HG03558 (cell line): ENCODE measurements at regions not wholly inside any gene's neighbourhood (a gene's known extent, or its start where the extent isn't known, plus 50 kb on each side); places are given as distances from the start of the nearest gene placed in this dataset.
"Not testable (repeated sequence)": the region's sequence is repeated elsewhere in the genome, so short reads cannot be mapped to it uniquely, and the experiment has no call there.

Experiments
- ATAC-seq: cut with Tn5 transposase; IDR thresholded peaks from one replicate; pipeline ENCODE4 v1.9.1; 2021; ENCODE audit warnings: moderate number of reproducible peaks; ENCODE audit not compliant: unreplicated experiment; ENCODE audit errors: extremely low read depth

DNA sequence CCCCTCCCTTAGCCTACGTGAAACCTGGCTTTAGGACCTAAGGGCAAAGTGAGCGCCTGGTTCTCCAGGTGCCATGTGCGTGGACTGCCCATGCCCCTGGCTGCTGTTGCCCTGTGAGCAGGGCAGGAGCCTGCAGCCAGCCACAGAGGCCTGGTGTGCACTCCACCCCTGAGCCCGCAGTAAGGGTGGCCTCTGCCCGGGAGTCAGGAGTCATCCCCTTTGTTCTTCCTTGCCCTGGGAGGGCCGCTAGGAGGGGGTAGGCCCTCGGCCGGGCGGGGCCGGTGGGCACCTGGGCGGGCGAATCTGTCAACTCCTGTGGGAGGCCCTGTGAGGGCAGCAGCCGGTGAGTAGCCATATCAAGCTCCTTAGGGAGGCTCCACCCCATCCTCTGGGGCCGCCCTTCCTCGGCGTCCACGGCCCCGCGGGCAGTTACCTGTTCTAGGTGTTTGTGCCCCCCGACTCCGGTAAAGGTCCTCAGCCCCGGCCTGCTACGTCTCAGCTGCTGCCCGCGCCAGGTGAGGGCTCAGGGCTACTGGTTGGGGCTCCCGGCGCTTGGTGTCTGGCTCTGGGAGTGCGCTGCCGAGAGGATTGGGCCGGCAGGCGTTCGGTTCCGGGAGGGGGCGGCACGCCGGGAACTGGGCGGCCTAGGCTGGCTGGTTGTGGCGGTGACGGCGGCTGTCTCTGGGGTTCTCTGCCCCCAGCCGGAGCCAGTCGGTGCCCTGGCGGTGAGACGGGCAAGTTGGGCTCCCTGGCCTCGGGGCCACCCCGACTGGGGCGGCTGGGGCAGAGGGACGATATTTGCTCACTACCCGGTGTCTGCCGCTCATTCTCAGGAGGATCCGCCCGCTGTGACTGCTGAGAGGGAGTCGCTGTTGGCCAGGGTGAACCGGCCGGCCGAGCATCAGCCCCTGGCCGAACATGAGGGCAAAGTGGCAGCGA lies 1060.2 kb downstream of the TECRL start:
- no peak for ATAC-seq

DNA sequence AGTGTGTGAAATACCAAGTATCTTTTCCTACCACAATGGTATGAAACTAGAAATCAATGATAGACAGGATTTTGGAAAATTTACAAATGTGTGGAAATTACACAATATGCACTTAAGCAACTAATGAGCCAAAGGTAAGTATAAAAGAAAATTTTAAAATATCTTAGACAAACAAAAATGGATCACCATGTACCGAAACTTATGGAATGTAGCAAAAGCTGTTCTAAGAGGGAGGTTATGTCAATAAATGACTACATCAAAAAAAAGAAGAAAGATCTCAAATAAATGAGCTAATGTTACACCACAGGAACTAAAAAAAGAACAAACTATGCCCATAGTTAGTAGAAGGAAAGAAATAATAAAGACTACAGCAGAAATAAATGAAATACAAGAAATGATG lies 1084.1 kb downstream of the TECRL start:
- no peak for ATAC-seq

DNA sequence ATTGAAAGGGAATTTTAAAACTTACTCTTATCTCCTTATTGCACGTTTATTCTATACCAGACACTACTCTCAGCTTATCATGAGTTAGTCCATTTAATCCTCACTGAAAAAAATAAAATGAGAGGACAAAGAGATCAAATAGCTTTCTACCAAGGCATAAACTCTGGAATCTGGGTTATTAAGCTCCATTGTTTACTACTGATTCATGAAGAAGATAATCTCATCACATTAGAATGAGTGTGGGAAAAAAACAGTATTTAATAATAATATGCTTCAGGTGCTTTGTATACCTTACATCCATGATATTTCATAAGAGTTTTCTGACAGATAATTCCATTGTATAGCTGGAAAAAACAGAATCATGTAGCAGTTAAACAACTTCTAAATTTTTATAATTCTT lies 1092.6 kb downstream of the TECRL start:
- no peak for ATAC-seq

DNA sequence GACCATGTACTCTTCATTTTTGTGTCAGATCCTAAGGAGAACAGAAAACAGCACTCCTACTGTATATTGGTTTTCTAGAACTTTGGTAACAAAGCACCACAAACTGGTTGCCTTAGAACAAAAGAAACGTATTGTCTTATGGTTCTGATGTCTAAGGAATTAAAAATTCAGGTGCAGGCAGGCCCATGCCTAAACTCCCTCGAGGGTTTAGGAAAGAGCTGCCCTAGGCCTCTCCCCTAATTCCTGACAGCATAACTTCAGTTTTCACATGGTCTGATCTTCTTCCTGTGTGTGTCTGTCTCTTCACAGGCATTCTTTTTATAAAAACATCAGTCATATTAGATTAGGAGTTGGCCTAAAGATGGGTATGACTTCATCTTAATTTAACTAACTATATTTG lies 1093.6 kb downstream of the TECRL start:
- ATAC-seq = no peak

DNA sequence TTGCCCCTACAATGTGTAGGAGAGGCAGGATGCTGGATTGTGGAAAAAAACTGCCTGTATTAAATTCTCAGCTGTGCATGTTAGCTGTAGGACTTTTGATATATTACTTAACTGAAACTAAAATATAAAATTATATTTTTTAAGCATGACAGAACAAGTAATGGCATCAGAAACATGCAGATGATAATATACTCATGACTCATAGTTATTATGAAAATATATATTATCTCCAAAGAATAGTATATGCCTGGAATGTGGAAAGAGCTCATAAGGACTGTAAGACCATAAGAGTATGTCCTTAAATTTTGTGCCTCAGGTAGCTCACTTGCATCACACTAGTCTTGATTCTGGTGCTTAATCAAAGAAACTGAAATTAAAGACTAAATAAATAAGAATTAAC lies 1100.6 kb downstream of the TECRL start:
- no peak for ATAC-seq

DNA sequence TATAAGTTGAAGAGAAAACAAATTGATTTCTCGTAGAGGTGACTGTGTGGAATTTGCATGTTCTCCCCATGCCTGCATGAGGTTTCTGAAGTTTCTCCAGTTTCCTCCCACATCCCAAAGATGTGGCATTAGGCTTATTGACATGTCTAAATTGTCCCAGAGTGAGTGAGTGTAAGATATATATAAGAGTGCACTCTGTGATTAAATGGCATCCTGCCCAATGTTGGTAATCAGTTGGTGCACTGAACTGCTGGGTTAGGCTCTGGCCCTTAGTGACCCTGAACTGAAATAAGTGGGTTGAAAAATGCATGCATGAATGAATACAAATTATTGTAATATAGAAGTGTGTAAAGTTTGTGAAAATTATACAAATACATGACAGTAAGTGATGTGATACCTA lies 1106.5 kb downstream of the TECRL start:
- ATAC-seq = no peak

DNA sequence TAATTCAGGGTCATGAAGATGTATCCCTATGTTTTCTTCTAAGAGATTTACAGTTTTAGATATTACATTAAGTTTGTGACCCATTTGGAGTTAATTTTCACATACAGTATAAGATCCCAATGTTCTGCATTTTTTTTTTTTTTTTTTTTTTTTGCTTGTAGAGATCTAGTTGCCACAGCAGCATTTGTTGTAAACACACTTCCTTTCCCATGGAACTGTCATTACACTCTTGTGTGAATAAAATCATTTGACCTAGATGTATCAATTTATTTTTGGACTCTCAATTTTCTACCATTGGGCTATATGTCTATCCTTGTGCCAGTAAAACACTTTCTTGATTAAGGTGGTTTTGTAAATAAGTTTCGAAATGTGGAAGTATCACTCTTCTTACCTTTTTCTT lies 1107.2 kb downstream of the TECRL start:
- no peak for ATAC-seq

DNA sequence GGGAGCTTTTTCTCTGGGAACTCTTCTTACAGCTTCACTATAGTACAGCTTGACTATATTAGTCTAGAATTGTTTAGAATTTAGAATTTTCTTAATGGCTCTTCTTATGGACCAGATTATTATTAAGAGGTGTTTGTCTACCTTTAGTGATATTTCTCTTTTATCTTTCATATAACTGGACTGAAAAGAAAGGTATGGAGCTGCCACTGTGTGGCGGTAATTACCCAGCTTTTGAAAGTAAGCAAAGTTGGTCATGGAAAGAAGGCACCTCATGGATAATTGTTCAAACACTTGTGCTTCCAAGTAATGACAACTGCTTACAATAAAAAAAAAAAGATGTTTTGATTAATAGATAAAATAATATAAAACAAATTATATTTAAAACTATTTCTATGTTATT lies 1112.5 kb downstream of the TECRL start:
- ATAC-seq = no peak

DNA sequence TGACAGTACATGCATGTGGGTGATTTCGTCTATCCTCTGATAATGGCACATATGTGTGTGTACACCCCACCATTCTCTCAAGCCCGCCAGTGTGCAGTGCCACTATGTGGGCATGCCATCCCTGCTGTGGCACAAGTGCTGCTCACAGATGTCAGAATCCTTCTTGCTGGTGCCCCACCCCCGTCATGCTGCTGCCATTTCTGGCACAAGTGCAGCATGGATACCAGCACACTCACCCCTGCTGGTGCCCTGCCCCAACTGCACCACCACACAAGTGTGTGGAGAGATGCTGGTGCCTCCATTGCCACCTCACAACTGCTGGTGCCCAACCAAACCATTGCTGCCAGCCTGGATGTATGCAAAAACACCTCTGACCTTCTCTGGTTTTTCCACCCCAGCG lies 1133.8 kb downstream of the TECRL start:
- ATAC-seq = no peak

DNA sequence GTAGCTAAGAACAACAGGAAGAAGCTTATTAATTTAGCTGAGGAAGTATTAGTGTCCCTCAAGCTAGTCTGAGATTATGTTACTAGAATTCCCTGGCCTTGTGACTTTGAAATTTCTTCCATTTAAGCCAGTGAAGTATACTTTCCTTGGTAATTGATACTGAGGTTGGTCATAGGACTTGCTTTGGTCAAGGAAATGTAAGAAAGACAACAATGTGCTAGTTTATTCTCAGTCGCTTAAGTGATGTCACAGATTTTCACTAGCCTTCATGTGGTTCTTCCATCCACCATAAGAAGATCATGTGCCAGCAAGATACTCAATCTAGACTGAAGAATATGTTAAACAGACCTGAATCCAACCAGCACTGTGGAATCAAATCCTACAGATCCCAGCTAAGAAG lies 1140.1 kb downstream of the TECRL start:
- ATAC-seq = no peak

DNA sequence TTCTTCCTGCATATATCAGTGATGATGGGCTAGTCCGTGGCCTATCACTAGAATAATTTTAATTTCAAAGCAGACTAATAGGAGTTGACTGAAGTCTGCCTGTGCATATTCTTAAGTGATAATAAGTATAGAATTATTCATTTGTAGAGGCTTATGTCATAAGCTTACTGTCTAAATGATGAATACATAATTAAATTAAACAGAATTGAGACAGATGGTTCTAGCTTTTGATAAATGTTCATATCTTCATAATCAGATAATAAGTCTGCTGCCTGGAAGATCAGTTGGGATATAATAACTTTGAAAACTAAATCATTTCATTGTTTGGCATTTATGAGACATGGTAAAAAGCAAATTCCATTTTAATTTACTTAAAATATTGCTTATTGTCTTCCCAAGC lies 1175.6 kb downstream of the TECRL start:
- ATAC-seq = no peak

DNA sequence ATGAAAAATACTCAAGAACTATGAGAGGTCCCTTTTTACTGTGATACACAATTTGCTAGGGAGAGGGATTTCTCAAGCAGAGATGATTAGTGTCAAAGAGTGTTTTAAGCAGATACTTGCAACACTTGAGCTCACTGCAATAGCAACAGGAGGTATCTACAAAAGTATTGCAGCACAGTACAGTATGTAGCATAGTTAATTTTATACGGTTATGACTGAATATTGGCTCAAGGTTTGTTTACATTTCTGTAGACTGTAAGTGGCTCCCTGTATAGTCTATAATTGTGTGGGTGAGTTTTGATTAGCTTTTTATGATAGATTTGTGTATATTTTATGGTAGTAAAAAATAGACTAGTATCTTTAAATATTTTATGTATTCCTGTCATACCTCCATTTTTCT lies 1177.2 kb downstream of the TECRL start:
- ATAC-seq = no peak

DNA sequence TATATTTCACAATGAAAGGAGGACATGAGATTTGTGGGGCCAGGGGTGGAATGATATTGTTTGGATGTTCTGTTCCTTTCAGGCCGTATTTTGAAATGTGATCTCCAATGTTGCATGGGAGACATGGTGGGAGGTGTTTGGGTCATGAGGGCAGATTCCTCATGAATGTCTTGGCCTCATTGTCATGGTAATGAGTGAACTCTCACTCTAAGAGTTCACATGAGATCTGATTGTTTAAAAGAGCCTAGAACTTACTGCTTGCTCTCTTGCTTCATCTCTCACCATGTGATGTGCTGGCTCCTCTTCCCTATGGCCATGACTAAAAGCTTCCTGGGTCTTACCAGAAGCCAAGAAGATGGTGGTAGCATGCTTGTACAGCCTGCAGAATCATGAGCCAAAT lies 1183.0 kb downstream of the TECRL start:
- ATAC-seq = no peak

DNA sequence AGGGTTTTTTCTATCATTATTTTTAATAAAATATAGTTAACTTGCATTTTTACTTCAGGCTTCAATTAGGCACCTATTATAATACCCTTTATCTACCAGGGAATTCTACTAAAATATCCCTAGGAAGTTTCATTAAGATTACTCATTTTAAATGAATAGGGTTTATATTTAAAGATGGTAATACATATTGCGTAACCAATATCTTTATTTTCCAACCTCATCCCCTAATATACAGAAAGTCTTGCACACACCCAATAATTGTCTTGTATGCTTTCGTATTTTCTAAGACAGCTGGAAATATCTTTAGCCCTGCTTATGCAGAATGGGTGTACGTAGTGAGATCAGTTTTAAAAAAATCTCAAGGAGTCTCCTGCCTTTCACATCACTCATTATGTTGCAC lies 1186.8 kb downstream of the TECRL start:
- ATAC-seq = no peak

DNA sequence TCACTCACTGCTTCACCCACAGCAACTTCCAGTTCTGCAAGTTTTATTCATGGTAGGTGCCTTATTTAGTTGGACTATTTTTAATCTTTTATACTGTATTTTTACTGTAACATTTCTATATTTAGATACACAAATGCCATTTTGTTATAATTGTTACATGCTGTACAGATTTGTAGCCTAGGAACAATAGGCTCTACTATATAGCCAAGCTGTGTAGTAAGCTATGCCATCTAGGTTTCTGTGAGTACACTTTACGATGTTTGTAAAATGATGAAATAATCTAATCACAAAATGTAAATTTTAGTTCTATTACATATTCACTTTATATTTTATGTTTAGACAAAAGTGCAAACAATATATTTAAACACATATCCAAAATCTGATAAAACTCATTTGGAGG lies 1187.8 kb downstream of the TECRL start:
- ATAC-seq = no peak

DNA sequence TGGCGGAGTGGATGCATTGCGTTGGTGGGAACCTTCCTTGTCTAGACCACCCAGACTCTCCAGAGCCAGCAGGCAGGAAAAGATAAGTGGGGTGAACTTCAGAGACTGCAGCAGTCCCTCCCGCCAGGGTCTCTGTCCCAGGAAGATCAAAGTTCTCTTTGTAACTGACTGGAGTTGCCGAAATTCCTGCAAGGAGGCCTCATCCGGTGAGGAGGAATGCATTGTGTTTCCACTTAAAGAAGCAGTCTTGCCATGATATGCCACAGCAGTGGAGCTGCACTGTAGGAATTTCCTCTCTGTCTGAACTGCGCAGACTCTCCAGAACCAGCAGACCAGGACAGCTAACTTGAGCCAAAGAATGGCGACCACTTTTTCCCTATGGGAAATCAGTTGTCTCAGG lies 1190.4 kb downstream of the TECRL start:
- ATAC-seq = no peak

DNA sequence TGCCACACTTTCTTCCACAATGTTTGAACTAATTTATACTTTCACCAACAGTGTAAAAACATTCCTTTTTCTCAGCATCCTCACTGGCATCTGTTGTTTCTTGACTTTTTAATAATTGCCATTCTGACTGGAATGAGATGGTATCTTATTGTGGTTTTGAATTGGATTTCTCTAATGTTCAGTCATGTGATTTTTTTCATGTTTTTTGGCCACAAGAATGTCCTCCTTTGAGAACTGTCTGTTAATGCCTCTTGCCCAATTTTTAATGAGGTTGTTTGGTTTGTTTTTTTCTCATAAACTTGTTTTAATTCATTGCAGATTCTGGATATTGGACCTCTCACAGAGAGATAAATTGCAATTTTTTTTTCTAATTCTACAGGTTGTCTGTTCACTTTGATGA lies 1195.2 kb downstream of the TECRL start:
- no peak for ATAC-seq

DNA sequence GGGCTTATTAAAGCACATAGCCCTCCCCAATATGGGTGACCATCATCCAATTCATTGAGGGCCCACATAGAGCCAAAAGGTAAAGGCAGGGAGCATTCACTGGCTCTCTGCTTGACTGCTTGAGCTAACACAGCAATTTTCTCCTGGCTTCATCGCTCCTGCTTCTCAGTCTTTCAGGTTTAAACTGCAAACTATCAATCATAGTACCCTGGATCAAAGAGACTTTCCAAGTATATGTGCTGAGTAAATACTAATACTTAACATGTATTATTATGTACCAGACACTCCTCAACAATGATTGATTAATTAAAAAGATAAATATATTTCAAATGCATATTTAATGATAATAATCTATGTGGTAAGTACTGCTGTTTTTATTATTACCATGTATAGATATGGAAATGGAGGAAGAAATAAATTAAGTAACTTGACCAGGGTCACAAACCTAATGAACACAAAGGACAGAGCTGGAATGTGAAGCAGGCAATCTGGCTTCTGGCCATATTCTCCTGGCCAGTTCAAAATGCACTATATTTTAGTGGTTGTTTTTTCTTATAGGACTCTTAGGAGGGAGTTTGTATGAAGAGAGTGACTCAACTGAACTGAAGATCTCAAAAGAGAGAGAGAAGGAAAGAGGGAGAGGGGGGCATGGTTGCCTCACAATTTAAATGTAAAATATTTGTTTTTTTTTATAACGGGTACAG lies 1197.3 kb downstream of the TECRL start:
- ATAC-seq = no peak

DNA sequence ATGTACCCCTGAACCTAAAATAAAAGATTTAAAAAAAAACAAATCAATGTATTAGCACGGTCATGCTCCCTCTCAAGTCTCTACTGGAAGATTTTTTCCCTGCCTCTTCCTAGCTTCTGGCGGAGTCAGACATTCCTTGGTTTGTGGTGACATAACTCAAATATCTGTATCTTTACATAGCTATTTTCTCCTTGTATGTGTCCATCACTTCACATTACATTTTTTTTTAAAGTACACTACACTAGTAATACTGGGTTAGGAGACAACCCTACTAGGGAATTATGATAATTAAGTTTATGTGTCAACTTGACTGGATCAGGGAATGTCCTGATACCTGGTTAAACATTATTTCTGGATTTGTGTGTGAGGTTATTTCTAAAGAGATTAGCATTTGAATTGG lies 1197.9 kb downstream of the TECRL start:
- no peak for ATAC-seq

DNA sequence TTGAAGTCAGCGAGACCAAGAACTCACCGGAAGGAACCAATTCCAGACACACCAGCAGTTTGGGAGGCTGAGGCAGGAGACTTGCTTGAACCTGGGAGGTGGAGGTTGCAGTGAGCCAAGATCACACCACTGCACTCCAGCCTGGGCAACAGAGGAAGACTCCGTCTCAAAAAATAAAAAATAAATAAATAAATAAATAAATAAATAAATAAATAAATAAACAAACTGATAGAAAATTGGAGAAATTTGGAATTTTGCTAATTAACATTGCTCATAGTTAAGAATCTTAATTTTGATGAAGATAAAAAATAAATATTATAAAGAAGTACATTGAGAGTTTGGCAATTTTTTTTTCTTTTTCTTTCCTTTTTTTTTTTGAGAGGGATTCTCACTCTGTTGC lies 1216.2 kb downstream of the TECRL start:
- ATAC-seq = not testable (repeated sequence)

DNA sequence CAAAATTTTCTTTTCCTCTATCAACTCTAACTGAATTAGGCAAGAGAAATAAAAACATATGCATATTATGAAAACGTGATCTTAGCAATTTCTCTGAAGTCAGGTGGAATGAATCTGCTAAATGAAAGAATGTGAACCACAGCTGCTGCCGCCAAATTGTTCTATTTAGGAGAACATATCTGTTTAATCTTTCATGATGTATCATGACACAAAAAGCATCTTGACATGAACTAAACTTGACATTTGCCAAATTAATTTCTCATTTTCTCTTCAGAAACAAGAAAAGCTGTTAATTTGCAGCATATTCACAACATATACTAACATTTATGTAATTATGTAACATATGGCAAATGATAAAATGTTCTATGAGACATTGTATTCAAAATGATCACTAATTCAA lies 1237.9 kb downstream of the TECRL start:
- no peak for ATAC-seq

DNA sequence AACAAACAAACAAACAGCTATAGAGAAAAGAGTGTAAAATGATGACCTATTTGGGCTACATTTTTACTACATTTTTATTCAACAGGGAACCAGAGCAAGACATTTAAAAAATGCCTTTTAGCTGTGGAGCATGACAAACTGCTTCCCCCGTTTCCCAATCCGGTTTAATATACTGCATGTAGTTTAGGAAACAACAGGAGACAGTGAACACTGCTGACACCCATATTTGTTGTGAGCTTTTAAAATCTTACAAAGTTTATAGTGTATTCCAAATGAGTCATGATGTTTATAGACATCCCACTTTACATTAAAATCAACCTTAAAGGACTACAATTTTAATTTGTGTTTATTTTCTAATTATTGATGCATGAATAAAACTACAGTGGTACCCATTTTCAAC lies 1238.3 kb downstream of the TECRL start:
- ATAC-seq = no peak
